Amniotic epithelial cell (primary cell): ENCODE measurements at regions not wholly inside any gene's neighbourhood (a gene's known extent, or its start where the extent isn't known, plus 50 kb on each side); places are given as distances from the start of the nearest gene placed in this dataset.
A peak's percentile ranks its signal among the peaks of the same experiment; 100 is the strongest.
"Not testable (repeated sequence)": the region's sequence is repeated elsewhere in the genome, so short reads cannot be mapped to it uniquely, and the experiment has no call there.

ENCODE experiments used
- DNase-seq: peaks from one replicate; pipeline ENCODE4 v3.0.0-alpha.2; 2010; ENCODE audit warnings: low read depth

DNA sequence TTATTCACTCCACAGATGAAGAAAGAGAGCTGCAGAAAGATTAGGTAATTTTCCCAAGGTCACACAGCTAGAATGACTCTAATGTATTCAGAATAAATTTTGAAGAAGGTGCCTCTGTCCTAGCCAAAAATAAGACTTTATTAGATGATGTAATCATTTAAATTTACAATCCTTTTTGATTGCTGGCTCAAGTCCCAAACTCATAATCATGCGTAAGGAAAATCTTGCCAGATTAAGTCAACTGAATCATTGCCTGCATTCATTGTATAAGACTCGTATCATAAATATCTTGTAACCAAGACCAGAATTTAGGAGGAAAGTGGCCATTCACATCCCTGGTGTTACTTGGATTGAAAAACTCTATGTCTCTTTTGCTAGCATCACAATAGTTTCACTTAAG lies 53.1 kb upstream of the STK39 start:
- no peak for DNase-seq

DNA sequence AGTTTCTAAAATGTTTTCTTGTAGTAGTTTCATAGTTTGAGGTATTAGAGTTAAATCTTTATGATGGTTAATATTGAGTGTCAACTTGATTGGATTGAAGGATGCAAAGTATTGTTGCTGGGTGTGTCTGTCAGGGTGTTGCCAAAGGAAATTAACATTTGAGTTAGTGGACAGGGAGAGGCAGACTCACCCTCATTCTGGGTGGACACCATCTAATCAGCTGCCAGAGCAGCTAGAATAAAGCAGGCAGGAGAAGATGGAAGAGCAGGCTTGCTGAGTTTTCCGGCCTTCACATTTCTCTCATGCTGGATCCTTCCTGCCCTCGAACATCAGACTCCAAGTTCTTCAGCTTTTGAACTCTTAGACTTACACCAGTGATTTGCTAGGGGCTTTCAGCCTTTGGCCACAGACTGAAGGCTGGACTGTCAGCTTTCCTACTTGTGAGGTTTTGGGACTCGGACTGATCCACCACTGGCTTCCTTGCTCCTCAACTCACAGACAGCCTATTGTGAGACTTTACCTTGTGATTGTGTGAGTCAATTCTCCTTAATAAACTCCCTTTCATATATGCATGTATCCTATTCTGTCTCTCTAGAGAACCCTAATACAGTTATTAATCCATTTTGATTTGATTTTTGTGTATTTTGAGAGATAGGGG lies 56.8 kb upstream of the STK39 start:
- DNase-seq, result no peak

DNA sequence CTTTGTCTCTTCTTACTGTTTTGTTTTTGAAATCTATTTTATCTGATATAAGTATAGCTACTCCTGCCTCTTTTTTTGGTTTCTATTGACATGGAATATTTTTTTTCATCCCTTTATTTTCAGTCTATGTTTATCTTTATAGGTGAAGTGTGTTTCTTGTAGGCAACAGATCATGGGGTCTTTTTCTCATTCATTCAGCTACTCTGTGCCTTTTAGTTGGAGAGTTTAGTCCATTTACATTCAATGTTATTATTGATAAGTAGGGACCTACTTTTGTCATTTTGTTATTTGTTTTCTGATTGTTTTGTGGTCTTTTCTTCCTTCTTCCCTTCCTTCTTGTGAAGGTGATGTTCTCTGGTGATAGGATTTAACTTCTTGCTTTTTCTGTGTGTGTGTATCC lies 60.0 kb upstream of the STK39 start:
- DNase-seq, result no peak

DNA sequence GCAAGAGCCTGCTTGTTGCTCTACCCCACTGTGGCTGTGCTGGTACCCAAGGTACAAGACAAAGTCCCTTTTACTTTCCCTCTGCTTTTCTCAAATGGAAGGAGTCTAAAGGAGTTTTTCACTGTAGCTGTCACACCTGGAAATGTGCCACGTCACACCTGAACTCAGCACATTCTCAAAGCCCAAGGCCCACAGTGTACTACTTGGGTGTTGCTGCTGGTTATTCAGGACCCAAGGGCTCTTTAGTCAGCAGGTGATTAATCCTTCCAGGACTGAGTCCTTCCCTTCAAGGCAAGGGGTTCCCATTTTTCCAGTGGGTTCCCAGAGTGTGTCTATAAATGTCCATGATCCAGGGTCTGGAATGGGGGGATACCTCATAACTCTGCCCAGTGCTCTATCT lies 63.2 kb upstream of the STK39 start:
- no peak for DNase-seq

DNA sequence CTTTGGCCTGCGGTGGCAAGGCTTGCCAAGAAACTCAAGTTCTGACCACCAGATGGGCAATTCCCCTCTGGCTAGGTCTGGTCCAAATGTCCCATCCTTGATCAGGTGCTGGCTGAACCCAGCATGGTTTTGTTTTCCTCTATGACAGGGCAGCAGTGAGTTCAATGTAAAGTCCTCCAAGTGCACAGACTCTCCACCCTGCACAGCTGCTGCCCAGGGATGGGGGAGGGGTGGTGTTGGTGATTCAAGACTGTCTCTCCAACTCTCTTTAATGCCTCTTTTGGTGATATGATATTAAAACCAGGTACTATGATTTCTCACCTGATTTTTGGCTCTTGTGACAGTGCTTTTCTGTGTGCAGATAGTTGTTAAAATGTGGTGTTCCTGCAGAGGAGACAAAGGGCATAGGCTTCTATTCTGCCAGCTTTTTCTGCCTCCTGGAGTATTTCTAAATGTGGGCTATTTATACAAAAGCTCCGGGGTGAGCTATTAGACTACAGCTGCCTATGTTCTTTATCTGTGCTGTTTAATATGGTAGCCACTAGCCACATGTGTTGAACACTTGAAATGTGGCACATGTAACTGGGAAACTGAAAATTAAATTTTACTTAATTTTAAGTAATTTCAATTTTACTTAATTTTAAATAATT lies 64.0 kb upstream of the STK39 start:
- DNase-seq, result no peak

DNA sequence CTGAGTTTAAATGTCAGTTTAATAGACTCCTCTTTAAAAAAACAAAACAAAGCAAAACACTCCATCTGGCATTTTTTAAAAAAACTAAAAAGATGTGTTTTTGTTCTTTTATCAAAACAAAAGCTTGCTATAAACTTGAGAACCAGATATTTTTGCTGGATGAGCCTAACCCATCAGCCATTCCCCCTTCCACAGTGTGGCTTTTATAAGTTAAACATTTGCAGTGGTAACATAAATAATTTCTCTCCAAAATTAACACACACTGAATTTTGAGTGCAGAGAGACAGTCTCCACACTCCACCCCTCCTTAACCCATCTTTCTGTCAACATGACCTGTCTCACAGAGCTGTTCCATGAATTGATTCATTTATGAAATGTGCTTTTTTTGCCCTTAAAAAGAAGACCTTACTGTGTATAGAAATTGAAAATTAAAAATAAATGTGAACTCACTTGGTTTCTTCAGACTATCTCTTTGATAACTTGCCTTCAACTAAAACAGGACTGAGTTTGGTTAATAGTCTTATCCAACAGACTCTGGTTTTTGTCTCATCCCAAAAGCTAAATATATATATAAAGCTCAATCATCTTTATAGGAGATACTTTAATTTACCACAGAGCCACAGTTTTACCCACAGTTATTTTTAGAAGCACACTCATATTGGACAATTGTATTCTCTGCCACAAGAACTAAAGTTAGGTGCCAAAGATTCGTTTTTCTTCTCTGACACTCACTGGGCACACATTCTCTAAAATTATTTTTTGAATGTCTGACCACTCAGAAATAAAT lies 64.8 kb upstream of the STK39 start:
- DNase-seq, result no peak

DNA sequence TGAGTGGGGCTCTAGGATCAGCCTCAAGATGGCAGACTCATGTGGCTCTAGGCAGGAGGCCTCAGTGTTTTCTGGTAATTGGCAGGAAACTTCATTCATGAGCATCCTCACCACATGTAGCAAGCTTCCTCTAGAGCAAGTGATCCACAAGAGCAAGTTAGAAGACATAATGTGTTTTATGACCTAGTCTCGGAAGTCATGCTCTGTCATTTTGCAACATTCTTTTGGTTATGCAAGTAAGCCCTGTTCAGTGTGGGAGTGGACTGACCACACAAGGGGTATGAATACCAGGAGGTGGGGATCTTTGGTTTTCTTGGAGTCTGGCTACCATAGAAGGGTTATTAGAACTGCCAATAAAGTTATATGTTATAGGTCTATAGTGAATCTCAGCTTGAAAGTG lies 66.8 kb upstream of the STK39 start:
- peak; percentile 70 for DNase-seq

DNA sequence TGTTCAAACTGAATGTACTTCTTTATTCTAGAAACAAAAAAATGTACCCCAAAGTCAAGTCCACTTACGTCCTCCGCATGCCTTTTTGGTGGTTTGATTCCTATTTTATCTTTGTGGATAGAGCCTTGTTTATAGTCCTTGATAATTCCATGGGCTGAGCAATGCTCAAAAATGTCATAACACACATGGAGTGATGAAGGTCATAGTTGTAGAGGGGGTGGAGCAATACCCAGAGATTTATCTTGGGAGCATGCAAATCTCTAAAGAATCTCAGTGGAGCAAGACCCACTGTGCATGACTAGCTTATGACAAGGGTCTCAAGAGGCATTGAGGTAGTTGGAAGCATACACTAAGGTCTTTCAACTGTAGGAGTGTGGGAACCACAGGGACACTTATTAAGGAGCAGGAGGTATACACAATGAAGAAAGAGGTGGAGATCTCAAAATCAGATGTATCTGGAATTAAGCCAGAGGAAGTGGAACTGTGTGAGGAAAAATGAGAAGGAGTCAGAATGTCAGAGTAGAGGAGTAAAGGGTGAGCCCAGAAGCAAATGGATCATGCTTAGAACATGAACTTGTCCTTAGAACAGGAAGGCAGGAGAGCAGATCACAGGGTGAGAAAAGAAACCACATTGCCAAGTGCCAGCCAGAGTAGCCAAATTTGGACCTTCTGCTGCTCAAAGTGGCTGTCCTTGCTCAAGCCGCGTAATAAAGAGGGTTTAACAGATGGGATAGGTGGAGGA lies 68.1 kb upstream of the STK39 start:
- peak; percentile 91 for DNase-seq

DNA sequence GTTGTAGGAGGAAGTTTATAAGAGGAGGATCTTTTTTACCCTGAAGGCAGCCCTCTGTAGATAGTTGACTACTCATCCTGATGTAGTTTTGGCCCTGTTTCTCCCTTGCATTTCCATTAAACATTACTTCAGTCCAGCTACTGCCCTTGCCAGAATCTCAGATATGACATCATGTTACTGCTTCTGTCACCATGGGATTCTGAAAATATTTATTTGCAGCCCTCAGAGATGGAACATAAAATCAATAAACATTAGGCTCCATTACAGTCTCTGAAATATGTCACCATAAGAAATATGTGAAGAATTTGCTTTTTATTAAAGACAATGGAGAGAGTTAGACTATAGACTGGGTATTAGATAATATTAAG lies 68.7 kb upstream of the STK39 start:
- DNase-seq, result peak; percentile 15

DNA sequence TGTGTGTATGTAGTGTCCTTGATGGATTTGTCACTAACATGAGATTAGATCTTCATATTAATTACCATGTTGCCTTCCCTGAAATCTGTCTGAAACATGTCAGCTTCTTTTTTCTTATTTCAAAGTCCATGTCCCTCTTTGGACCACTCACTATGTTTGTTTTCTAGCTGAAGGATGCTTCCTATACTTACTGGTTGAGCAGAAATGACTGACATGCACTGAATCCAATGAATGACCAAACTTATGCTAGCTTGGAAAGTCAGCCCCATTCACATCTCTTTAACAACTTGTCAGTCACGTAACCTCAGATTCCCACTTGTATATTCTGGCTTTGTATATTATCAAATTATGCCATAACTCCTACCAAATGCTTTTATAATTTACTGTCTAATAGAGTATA lies 69.9 kb upstream of the STK39 start:
- DNase-seq, result no peak

DNA sequence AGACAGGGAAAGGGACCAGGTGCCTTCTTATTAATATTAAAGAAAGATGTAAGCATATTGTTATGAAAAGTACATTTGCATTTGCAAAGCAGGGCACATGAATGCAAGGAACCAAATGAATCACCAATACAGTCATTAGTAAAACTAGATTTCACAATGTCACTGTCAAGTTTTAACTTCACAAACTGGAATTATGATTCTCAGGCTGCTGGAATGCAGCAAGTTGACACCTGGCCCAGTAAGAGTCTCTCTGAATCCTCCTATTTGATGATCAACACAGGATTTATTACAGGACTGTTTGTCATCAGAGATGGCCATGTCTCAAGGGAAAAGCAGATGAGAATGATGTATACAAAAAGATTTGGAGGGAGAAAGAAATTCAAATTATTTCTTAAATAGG lies 72.9 kb upstream of the STK39 start:
- DNase-seq, result peak; percentile 63

DNA sequence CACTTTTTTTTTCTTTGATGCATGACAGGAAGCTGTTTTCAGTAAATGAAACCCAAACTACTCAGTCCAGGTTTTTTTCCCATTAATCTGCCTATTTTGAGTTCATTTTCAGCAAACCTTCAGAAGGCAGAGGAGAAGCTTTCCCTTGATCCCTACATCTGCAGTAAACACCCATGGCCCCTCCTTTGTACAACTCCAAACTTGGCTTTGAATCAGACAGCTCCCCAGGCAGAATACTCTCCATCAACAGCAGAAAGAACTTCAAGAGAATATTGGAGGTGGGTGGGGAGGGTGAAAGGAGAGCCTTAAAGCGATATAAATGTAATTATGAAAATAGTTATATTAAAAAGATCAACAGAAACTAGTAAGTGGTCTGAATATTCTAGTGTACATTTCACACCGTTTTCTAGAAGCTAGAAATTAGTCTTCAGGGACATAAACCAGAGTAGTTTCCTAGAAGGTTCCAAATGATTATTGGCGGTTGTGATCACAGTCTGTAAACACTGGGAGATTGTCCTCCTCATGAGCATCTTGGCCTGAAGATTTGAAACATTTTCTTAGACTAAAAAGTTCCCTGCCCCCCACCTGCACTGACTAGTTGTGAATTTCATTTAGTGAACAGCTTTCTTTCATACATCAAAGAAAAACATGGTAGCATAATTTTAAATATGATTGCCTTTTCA lies 75.1 kb upstream of the STK39 start:
- DNase-seq, result no peak

DNA sequence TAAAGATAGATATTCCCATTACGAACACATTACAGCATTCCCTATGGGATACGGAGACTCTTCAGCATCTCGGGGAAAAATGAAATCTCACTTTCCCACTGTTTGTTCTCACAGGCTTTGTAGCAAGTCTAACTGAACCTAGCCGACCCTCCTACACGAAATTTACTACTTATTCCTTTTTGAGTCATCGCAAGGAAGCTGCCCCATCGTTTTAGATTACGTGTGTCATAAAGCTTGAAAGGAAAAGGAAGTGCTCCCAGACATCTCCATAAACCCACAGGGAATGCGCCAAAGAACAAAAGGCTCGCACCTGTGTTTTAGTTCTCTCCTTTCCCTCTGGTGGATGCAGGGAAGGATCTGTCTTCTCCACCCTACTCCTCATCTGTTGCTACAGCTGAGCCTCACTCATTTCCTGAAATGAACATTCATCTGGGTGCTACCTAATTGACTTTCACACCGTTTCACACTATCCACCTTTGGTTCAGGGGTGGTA lies 76.2 kb upstream of the STK39 start:
- no peak for DNase-seq

DNA sequence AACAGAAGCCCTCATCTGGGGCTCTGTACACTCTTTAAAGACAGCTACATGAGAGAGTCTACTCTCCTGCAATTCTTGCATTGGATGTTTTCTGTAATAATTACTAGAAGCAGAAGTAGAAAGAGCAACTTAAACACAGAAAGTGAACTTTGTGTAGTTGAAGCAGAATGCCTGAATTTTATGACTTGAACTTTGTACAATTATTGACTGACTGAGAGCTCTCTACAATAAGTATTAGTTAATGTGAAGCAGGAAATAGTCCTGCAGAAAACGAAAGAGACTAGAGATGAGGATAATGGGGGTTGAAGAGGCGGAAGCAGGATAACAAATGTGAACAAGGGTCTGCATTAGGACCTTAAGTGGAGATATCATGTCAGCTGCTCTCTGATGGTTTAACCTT lies 79.2 kb upstream of the STK39 start:
- DNase-seq, result no peak

DNA sequence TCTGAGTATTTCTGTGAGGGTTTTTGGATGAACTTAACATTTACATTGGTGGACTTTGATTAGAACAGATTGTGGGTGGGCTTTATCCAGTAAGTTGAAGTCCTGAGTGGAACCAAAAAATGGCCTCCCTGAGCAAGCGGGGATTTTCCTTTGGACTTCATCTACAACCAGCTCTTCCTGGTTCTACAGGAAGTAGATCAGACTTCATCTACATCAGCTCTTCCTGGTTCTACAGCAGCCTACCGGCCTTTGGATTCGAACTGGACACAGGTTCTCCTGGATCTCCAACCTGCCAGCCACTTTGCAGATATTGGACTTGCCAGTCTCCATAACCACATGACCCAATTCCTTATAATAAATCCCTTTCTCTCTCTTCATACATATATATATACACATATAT lies 79.9 kb upstream of the STK39 start:
- no peak for DNase-seq

DNA sequence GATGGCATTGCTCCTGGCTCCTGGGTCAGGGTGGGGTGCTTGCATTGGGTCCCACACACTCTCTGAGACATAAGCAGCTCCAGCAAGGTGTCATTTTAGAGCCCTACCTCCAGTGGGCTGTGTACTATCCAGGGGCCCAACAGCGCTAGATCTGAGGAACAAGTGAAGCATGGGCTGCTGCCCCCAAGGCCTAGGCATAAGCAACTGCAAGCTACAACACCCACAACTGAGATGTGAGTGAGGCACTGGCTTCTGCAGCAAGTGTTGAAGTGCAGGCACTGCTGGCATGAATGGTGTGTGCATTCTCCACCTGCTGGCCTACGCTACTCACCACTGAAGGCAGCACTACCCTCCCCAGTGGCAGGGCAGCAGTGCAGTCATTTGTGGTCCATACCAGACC lies 81.0 kb upstream of the STK39 start:
- DNase-seq, result no peak

DNA sequence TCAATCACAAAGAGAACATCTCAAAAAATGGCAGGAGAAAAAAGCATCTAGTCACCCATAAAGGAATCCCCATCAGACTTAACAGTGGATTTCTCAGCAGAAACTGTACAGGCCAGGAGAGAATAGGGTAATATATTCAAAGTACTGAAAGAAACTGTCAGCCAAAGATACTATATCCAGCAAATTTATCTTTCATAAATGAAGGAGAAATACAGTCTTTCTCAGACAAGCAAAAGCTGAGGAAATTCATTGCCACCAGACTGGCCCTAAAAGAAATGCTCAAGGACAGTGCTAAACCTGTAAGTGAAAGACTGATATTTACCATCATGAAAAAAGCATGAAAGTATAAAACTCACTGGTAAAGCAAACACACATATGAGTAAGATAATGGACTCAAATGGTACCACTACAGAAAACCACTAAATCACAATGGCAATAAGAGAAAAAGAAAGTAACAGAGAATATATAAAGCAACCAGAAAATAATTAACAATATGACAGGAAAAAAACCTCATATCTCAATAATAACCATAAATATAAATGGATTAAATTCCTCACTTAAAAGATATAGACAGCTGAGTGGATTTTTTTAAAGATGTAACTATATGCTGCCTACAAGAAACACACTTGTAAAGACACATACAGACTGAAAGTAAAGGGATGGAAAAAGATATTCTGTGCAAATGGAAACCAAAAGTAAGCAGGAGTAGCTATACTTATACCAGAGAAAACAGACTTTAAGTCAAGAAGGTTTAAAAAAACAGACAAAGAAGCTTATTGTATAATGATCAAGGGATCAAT lies 83.4 kb upstream of the STK39 start:
- no peak for DNase-seq

DNA sequence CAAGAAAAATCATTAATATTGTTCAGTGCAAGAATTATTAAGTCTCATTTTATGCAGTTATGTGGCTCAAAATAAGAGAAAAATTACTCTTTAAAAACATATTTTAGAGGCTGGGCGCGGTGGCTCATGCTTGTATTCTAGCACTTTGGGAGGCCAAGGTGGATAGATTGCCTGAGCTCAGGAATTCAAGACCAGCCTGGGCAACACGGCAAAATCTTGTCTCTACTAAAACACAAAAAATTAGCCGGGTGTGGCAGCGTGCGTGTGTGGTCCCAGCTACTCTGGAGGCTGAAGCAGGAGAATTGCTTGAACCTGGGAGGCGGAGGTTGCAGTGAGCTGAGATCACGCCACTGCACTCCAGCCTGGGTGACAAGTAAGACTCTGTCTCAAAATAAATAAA lies 87.9 kb upstream of the STK39 start:
- DNase-seq, result not testable (repeated sequence)

DNA sequence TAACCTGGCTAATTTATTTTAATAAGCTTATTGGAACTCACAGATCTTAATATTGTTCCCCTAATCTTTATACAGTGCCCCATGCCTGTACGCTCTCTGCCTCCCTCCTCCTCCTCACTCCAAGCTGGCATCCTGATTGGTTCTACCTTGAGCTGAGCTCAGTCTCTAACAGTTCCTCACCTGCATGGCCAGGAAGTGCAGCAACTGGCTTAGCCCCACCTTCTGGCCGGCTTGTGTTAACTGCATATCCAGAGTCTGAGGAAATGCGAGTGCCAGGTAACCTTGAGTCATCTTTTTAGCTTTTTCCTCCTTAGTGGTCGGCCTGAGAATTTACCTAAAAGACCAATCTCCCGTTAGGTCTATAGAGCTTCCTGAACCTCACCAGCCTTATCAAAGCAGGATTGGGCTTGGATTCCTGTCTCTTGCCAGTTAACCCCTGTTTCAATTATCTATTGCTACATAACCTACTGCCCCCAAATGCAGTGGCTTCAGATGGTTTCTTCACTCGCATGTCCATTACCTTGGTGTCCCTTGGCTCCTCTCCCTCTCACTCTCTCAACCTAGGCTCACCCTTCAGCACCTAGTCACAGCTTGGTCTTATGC lies 89.5 kb upstream of the STK39 start:
- DNase-seq, result peak; percentile 35

DNA sequence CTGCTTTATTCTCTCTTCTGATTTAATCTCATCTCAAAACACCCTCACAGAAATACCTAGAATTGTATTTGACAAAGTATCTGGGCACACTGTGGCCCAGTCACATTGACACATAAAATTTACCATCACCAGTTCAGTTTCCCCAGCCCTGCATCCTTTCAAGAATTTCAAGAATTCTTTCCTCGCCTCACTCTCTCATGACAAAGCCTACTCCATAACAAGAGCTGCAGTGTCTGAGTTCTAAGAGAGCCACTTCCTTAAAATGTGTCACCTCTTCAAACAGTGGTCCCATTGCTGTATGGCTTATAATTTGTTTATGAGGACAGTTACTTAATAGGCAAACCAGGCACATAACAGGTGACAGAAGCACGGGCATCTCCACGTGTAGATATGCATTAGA lies 90.9 kb upstream of the STK39 start:
- no peak for DNase-seq
